Lower leg skin (tissue), 3 donors: ENCODE measurements at regions not wholly inside any gene's neighbourhood (a gene's known extent, or its start where the extent isn't known, plus 50 kb on each side); places are given as distances from the start of the nearest gene placed in this dataset.

Experiments used
- CTCF ChIP-seq, 3 donors: fragments of 450-650 bp; IDR thresholded peaks; one replicate each; pipeline ENCODE4 v1.5.1; 2016; ENCODE audit warnings: antibody characterized with exemption in 3 of 3, mild to moderate bottlenecking in 3 of 3, moderate library complexity in 2 of 3
- POLR2A ChIP-seq, 2 donors: fragments of 450-650 bp; IDR thresholded peaks; one replicate each; pipeline ENCODE4 v1.6.1; 2016 to 2017; ENCODE audit warnings: antibody characterized with exemption in 2 of 2, mild to moderate bottlenecking in 1 of 2, moderate library complexity in 1 of 2

DNA sequence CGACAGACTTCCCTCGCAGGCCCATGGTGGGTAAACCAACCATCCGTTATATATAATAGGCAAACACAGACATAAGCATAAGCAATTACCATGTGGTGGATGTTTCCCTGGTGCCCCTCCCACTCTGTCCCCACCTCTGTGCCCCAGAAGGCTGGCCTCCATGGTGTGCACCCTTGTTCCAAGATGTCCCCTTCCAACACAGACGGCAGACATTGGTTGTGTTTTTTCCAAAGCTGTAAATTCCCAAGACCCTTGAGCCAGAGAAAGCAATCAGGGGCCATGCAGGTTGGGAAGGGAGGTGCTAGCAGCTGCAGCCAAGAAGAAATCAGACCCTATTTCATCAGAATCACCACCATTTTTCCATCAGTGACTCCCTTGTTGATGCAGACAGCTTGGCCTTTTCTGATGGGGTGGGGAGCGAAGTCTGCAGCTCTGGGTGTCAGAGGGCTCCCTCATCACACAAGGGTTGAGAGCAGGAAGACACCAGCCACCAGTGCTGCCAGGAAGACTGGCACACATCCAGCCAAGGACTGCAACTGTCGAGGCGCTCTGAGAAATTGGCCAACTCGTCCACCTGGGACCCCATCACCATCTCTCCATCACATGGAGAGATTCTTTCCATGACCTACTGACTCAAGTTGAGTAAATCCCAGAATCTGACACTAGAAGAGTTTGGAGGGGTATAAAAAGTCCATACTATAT, 86.8 kb upstream of the CHST15 start:
- no peak for TF ChIP-seq POLR2A (IDR thresholded peaks at IDR 0.05)
- no peak for TF ChIP-seq CTCF (IDR thresholded peaks at IDR 0.05)
